HUES6 (cell line): ENCODE measurements at regions not wholly inside any gene's neighbourhood (a gene's known extent, or its start where the extent isn't known, plus 50 kb on each side); places are given as distances from the start of the nearest gene placed in this dataset.
"Not testable (repeated sequence)": the region's sequence is repeated elsewhere in the genome, so short reads cannot be mapped to it uniquely, and the experiment has no call there.

Source experiments
- H3K27ac ChIP-seq: 2 replicates; pipeline ENCODE4 v1.7.0; 2013; ENCODE audit warnings: low read depth, mild to moderate bottlenecking, low read length, inconsistent platforms
- H3K27me3 ChIP-seq: 2 replicates; pipeline ENCODE4 v1.6.1; 2013; ENCODE audit warnings: low read length; ENCODE audit not compliant: control insufficient read depth, insufficient read depth
- H3K36me3 ChIP-seq: 2 replicates; pipeline ENCODE4 v1.6.1; 2013; ENCODE audit warnings: low read length; ENCODE audit not compliant: control insufficient read depth, insufficient read depth
- H3K4me1 ChIP-seq: 2 replicates; pipeline ENCODE4 v1.6.1; 2013; ENCODE audit warnings: low read length; ENCODE audit not compliant: control insufficient read depth, insufficient read depth
- H3K4me3 ChIP-seq: 2 replicates; pipeline ENCODE4 v1.5.1; 2013; ENCODE audit warnings: low read depth, low read length
- H3K9ac ChIP-seq: one replicate; pipeline ENCODE4 v1.6.1; 2013; ENCODE audit warnings: mild to moderate bottlenecking, low read length
- H3K9me3 ChIP-seq: 2 replicates; pipeline ENCODE4 v1.6.1; 2013; ENCODE audit warnings: low read depth, low read length; ENCODE audit not compliant: control insufficient read depth, insufficient read depth

GRCh38 chr7:67475293-67475692 lies 478.7 kb downstream of the TYW1 start:
- H3K9ac ChIP-seq: no peak overlapping the region
- H3K9me3 ChIP-seq: peaks cover 10% of the 10 kb centered on the region; the same call in 1 of the 2 replicates
- H3K27me3 ChIP-seq: no peaks in the 10 kb centered on the region
- no peaks in the 10 kb centered on the region for H3K4me1 ChIP-seq
- H3K36me3 ChIP-seq: no peaks in the 10 kb centered on the region
- H3K27ac ChIP-seq: no peak overlapping the region
- H3K4me3 ChIP-seq: no peak overlapping the region

GRCh38 chr7:67478066-67478465 lies 481.4 kb downstream of the TYW1 start:
- no peak overlapping the region for H3K9ac ChIP-seq
- no peaks in the 10 kb centered on the region for H3K36me3 ChIP-seq
- no peaks in the 10 kb centered on the region for H3K27me3 ChIP-seq
- no peak overlapping the region for H3K4me3 ChIP-seq
- no peaks in the 10 kb centered on the region for H3K4me1 ChIP-seq
- no peak overlapping the region for H3K27ac ChIP-seq
- peaks cover 10% of the 10 kb centered on the region; the same call in 1 of the 2 replicates for H3K9me3 ChIP-seq

GRCh38 chr7:67484244-67484751 lies 487.7 kb downstream of the TYW1 start:
- Histone ChIP-seq H3K9me3 (no peaks in the 10 kb centered on the region), H3K9ac (peak overlapping the region; percentile 39), H3K36me3 (no peaks in the 10 kb centered on the region), H3K27me3 (0 out of 2 replicates have a peak, but pooled peaks cover 4% of the 10 kb centered on the region), H3K4me1 (peaks cover 4% of the 10 kb centered on the region), H3K4me3 (peak overlapping the region; percentile 44), H3K27ac (no peak overlapping the region)

GRCh38 chr7:67486401-67486800 lies 489.8 kb downstream of the TYW1 start:
- Histone ChIP-seq H3K9ac (no peak overlapping the region), H3K9me3 (no peaks in the 10 kb centered on the region), H3K4me3 (no peak overlapping the region), H3K27me3 (peaks cover 4% of the 10 kb centered on the region; the same call in 1 of the 2 replicates), H3K27ac (no peak overlapping the region), H3K36me3 (no peaks in the 10 kb centered on the region), H3K4me1 (peaks cover 4% of the 10 kb centered on the region)

GRCh38 chr7:67487316-67487715 lies 490.7 kb downstream of the TYW1 start:
- no peak overlapping the region for H3K9ac ChIP-seq
- peaks cover 4% of the 10 kb centered on the region; the same call in 1 of the 2 replicates for H3K27me3 ChIP-seq
- no peaks in the 10 kb centered on the region for H3K9me3 ChIP-seq
- H3K4me1 ChIP-seq: peaks cover 4% of the 10 kb centered on the region
- H3K4me3 ChIP-seq: no peak overlapping the region
- H3K27ac ChIP-seq: no peak overlapping the region
- H3K36me3 ChIP-seq: no peaks in the 10 kb centered on the region

GRCh38 chr7:67489881-67490280 lies 493.2 kb downstream of the TYW1 start:
- Histone ChIP-seq H3K4me3 (no peak overlapping the region), H3K36me3 (no peaks in the 10 kb centered on the region), H3K9ac (no peak overlapping the region), H3K9me3 (no peaks in the 10 kb centered on the region), H3K27me3 (peaks cover 4% of the 10 kb centered on the region; the same call in 1 of the 2 replicates), H3K4me1 (no peaks in the 10 kb centered on the region; the same call in 1 of the 2 replicates), H3K27ac (no peak overlapping the region)

- Histone ChIP-seq H3K27me3 (no peaks in the 10 kb centered on the region; the same call in 1 of the 2 replicates), H3K9me3 (no peaks in the 10 kb centered on the region), H3K9ac (no peak overlapping the region), H3K4me3 (no peak overlapping the region), H3K27ac (no peak overlapping the region), H3K4me1 (no peaks in the 10 kb centered on the region), H3K36me3 (no peaks in the 10 kb centered on the region)
These were observed 496.7 kb downstream of the TYW1 start for GRCh38 chr7:67493366-67493765.

GRCh38 chr7:67496589-67496988 lies 500.0 kb downstream of the TYW1 start:
- no peak overlapping the region for H3K4me3 ChIP-seq
- H3K9ac ChIP-seq: no peak overlapping the region
- no peaks in the 10 kb centered on the region for H3K36me3 ChIP-seq
- H3K4me1 ChIP-seq: no peaks in the 10 kb centered on the region
- no peaks in the 10 kb centered on the region for H3K27me3 ChIP-seq
- H3K27ac ChIP-seq: no peak overlapping the region
- 0 out of 2 replicates have a peak, but pooled peaks cover 3% of the 10 kb centered on the region for H3K9me3 ChIP-seq

- H3K36me3 ChIP-seq, H3K4me3 ChIP-seq, H3K27me3 ChIP-seq, H3K4me1 ChIP-seq, H3K9ac ChIP-seq, H3K27ac ChIP-seq, H3K9me3 ChIP-seq: not testable (repeated sequence)
These were observed 501.3 kb downstream of the TYW1 start for GRCh38 chr7:67497914-67498313.

GRCh38 chr7:67502929-67503328 lies 506.3 kb downstream of the TYW1 start:
- Histone ChIP-seq H3K9me3 (peaks cover 17% of the 10 kb centered on the region), H3K27ac (no peak overlapping the region), H3K4me1 (no peaks in the 10 kb centered on the region), H3K36me3 (no peaks in the 10 kb centered on the region), H3K27me3 (no peaks in the 10 kb centered on the region), H3K4me3 (no peak overlapping the region), H3K9ac (no peak overlapping the region)

GRCh38 chr7:67505449-67505848 lies 508.8 kb downstream of the TYW1 start:
- Histone ChIP-seq H3K27me3 (no peaks in the 10 kb centered on the region), H3K4me3 (no peak overlapping the region), H3K4me1 (no peaks in the 10 kb centered on the region), H3K9me3 (peaks cover 16% of the 10 kb centered on the region), H3K27ac (no peak overlapping the region), H3K36me3 (no peaks in the 10 kb centered on the region), H3K9ac (no peak overlapping the region)
